ENCODE measurements at regions not wholly inside any gene's neighbourhood (a gene's known extent, or its start where the extent isn't known, plus 50 kb on each side); places are given as distances from the start of the nearest gene placed in this dataset.

DNA sequence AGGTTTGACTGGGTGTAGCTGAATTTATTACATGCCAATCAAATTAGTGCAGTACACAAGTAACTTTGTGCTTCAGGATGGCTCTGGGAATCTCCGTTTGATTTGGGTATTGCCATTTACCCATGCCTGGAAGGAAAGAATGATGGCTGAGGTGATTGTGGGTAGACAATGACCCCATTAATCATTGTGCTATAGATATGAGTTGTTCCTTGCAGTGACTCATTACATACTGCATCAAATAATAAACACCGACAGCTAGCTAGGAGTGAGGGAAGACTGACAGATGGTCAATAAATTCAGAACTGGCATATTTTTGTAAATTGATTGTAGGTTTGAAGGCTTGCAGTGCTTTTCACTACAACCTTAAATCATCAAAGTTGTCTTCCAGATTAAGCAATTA lies 1069.5 kb downstream of the DIAPH3 start:
- no peak overlapping the region for H3K4me3 ChIP-seq (ENCODE audit: insufficient read length, low read depth)
- H3K9me3 ChIP-seq (ENCODE audit: insufficient read depth, low read length): no peaks in the 10 kb centered on the region
- H3K27me3 ChIP-seq (ENCODE audit: insufficient read depth, insufficient read length): no peaks in the 10 kb centered on the region
- H3K4me1 ChIP-seq (ENCODE audit: insufficient read depth, insufficient read length): no peaks in the 10 kb centered on the region
- H3K36me3 ChIP-seq (ENCODE audit: insufficient read depth, insufficient read length, low read length): no peaks in the 10 kb centered on the region
- no peak overlapping the region for H3K9ac ChIP-seq (ENCODE audit: insufficient read length, low read depth)
- no peak for DNase-seq (ENCODE audit: low read depth, low spot score)
- TF ChIP-seq YY1 (IDR thresholded peaks at IDR 0.05; ENCODE audit: insufficient read depth, insufficient read length) (no peak), ZNF274 (IDR thresholded peaks at IDR 0.05; ENCODE audit: low read depth, low read length) (no peak), SUZ12 (IDR thresholded peaks at IDR 0.05; ENCODE audit: extremely low read depth, insufficient read depth, insufficient read length) (no peak)

DNA sequence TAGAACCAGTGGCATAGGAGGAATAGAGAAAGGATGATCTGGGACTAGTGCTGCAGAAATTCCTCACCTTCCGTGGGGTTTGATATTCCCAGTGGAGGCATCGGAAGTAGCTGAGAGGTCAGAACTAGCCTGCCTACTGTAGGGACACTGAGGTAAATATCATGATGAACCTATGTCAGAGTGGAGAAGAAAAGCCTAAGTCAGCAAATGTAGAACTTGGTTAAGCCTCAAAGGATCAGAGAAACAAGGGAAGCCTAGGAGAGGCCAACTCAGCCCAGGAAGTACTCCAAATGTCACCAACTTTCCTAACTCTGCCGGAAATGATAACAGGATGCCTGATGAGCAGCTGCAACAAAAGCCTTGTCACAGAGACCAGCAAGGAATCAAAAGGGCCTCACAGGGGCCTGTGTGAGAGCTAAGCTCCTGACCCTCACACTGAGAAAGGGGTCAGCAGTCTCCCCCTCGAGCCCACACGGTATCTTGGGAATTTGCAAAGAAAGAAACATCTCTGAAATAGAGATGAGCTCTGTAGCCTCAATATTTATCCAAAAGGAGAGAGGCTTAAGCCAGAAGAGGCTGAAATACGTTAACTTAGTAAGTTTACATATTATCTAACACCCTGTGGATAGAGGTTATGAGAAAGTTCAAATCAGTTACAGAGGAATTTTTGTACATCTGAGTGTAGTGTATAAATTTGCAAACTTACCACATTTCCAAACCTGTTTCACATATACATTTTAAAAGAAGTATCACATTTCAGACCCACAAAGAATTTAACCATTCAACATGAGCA lies 1064.3 kb downstream of the DIAPH3 start:
- TF ChIP-seq SUZ12 (IDR thresholded peaks at IDR 0.05; ENCODE audit: extremely low read depth, insufficient read depth, insufficient read length) (no peak), YY1 (IDR thresholded peaks at IDR 0.05; ENCODE audit: insufficient read depth, insufficient read length) (no peak), ZNF274 (IDR thresholded peaks at IDR 0.05; ENCODE audit: low read depth, low read length) (no peak)
- no peak overlapping the region for H3K9ac ChIP-seq (ENCODE audit: insufficient read length, low read depth)
- no peak for DNase-seq (ENCODE audit: low read depth, low spot score)

GRCh38 chr13:59103004-59103768 lies 1060.5 kb downstream of the DIAPH3 start:
- no peaks in the 10 kb centered on the region for H3K4me1 ChIP-seq (ENCODE audit: insufficient read depth, insufficient read length)
- no peak overlapping the region for H3K4me3 ChIP-seq (ENCODE audit: insufficient read length, low read depth)
- no peaks in the 10 kb centered on the region for H3K27me3 ChIP-seq (ENCODE audit: insufficient read depth, insufficient read length)
- no peaks in the 10 kb centered on the region for H3K36me3 ChIP-seq (ENCODE audit: insufficient read depth, insufficient read length, low read length)
- no peak for DNase-seq (ENCODE audit: low read depth, low spot score)
- no peak for TF ChIP-seq ZNF274 (IDR thresholded peaks at IDR 0.05; ENCODE audit: low read depth, low read length)
- no peak for TF ChIP-seq YY1 (IDR thresholded peaks at IDR 0.05; ENCODE audit: insufficient read depth, insufficient read length)
- no peak for TF ChIP-seq SUZ12 (IDR thresholded peaks at IDR 0.05; ENCODE audit: extremely low read depth, insufficient read depth, insufficient read length)
- H3K9me3 ChIP-seq (ENCODE audit: insufficient read depth, low read length): no peaks in the 10 kb centered on the region
- H3K9ac ChIP-seq (ENCODE audit: insufficient read length, low read depth): no peak overlapping the region

More for the DNA sequence above, 1064.3 kb downstream of the DIAPH3 start:
- no peaks in the 10 kb centered on the region for H3K27me3 ChIP-seq (ENCODE audit: insufficient read depth, insufficient read length)
- H3K9me3 ChIP-seq (ENCODE audit: insufficient read depth, low read length): no peaks in the 10 kb centered on the region
- no peaks in the 10 kb centered on the region for H3K36me3 ChIP-seq (ENCODE audit: insufficient read depth, insufficient read length, low read length)
- no peak overlapping the region for H3K4me3 ChIP-seq (ENCODE audit: insufficient read length, low read depth)
- no peaks in the 10 kb centered on the region for H3K4me1 ChIP-seq (ENCODE audit: insufficient read depth, insufficient read length)

GRCh38 chr13:59111751-59112171 lies 1052.0 kb downstream of the DIAPH3 start:
- TF ChIP-seq YY1 (IDR thresholded peaks at IDR 0.05; ENCODE audit: insufficient read depth, insufficient read length) (no peak), ZNF274 (IDR thresholded peaks at IDR 0.05; ENCODE audit: low read depth, low read length) (no peak), SUZ12 (IDR thresholded peaks at IDR 0.05; ENCODE audit: extremely low read depth, insufficient read depth, insufficient read length) (no peak)
- no peaks in the 10 kb centered on the region for H3K36me3 ChIP-seq (ENCODE audit: insufficient read depth, insufficient read length, low read length)
- no peak overlapping the region for H3K9ac ChIP-seq (ENCODE audit: insufficient read length, low read depth)
- no peak overlapping the region for H3K4me3 ChIP-seq (ENCODE audit: insufficient read length, low read depth)
- no peaks in the 10 kb centered on the region for H3K27me3 ChIP-seq (ENCODE audit: insufficient read depth, insufficient read length)
- H3K4me1 ChIP-seq (ENCODE audit: insufficient read depth, insufficient read length): no peaks in the 10 kb centered on the region
- H3K9me3 ChIP-seq (ENCODE audit: insufficient read depth, low read length): no peaks in the 10 kb centered on the region
- no peak for DNase-seq (ENCODE audit: low read depth, low spot score)

DNA sequence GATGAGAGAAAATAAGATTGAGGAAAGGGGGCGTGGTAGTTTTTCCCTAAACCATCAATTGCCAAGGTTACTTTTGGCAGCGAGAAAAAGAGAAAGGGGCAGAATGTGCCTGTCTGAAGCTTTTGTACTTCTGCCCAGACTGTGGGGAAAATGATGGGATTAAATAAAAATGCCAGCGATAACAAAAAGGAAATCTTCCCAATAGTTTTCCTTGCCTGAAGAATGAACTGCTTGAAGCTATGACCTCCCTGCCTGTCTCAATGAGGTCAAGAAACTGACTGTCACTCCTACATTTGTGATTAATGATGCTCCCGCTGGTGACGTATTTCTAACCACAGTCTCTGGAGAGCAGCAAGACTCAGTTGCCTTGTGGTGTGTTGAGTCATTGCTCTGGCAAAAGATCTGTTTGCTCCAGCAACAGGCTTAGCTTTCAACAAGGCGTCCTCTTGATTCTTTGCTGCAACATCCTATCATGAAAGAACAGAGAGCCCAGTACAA lies 1051.5 kb downstream of the DIAPH3 start:
- no peaks in the 10 kb centered on the region for H3K36me3 ChIP-seq (ENCODE audit: insufficient read depth, insufficient read length, low read length)
- no peak overlapping the region for H3K9ac ChIP-seq (ENCODE audit: insufficient read length, low read depth)
- no peaks in the 10 kb centered on the region for H3K4me1 ChIP-seq (ENCODE audit: insufficient read depth, insufficient read length)
- H3K27me3 ChIP-seq (ENCODE audit: insufficient read depth, insufficient read length): no peaks in the 10 kb centered on the region
- DNase-seq (ENCODE audit: low read depth, low spot score): no peak
- H3K4me3 ChIP-seq (ENCODE audit: insufficient read length, low read depth): no peak overlapping the region
- TF ChIP-seq SUZ12 (IDR thresholded peaks at IDR 0.05; ENCODE audit: extremely low read depth, insufficient read depth, insufficient read length): no peak
- no peak for TF ChIP-seq ZNF274 (IDR thresholded peaks at IDR 0.05; ENCODE audit: low read depth, low read length)
- no peak for TF ChIP-seq YY1 (IDR thresholded peaks at IDR 0.05; ENCODE audit: insufficient read depth, insufficient read length)
- H3K9me3 ChIP-seq (ENCODE audit: insufficient read depth, low read length): no peaks in the 10 kb centered on the region

- TF ChIP-seq SUZ12 (IDR thresholded peaks at IDR 0.05; ENCODE audit: extremely low read depth, insufficient read depth, insufficient read length): no peak
- TF ChIP-seq YY1 (IDR thresholded peaks at IDR 0.05; ENCODE audit: insufficient read depth, insufficient read length): no peak
- TF ChIP-seq ZNF274 (IDR thresholded peaks at IDR 0.05; ENCODE audit: low read depth, low read length): no peak
- Histone ChIP-seq H3K4me3 (ENCODE audit: insufficient read length, low read depth) (no peak overlapping the region), H3K9ac (ENCODE audit: insufficient read length, low read depth) (no peak overlapping the region), H3K9me3 (ENCODE audit: insufficient read depth, low read length) (no peaks in the 10 kb centered on the region), H3K4me1 (ENCODE audit: insufficient read depth, insufficient read length) (no peaks in the 10 kb centered on the region), H3K27me3 (ENCODE audit: insufficient read depth, insufficient read length) (no peaks in the 10 kb centered on the region), H3K36me3 (ENCODE audit: insufficient read depth, insufficient read length, low read length) (no peaks in the 10 kb centered on the region)
- no peak for DNase-seq (ENCODE audit: low read depth, low spot score)
Measured at GRCh38 chr13:59119475-59119874, 1044.3 kb downstream of the DIAPH3 start.

DNA sequence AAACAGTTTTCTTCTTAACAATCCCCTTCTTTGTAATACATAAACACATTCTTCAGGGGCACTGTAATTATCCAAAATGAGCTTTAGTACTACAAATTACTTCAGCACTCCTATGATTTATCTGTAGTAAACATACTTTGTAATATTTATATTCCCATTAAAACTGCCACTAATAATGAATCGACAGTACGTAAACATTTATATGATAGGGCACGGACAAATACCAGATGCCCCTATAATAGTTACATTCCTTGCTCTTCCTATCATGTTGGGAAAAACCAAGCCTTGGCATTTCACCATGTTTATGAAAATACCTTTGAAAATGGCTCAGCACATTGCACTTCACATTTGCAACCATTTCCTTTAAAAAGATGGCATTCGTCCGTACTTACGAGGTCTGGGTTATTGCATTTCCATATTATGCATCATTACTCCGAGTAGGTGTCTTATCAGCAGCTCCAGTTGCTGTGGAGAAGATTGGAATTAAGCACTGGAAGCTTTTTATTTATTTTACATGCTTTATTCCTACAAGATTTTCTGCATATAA lies 1043.4 kb downstream of the DIAPH3 start:
- DNase-seq (ENCODE audit: low read depth, low spot score): no peak
- no peak overlapping the region for H3K9ac ChIP-seq (ENCODE audit: insufficient read length, low read depth)
- H3K36me3 ChIP-seq (ENCODE audit: insufficient read depth, insufficient read length, low read length): no peaks in the 10 kb centered on the region
- H3K9me3 ChIP-seq (ENCODE audit: insufficient read depth, low read length): no peaks in the 10 kb centered on the region
- no peaks in the 10 kb centered on the region for H3K4me1 ChIP-seq (ENCODE audit: insufficient read depth, insufficient read length)
- H3K4me3 ChIP-seq (ENCODE audit: insufficient read length, low read depth): no peak overlapping the region
- no peak for TF ChIP-seq YY1 (IDR thresholded peaks at IDR 0.05; ENCODE audit: insufficient read depth, insufficient read length)
- TF ChIP-seq ZNF274 (IDR thresholded peaks at IDR 0.05; ENCODE audit: low read depth, low read length): no peak
- TF ChIP-seq SUZ12 (IDR thresholded peaks at IDR 0.05; ENCODE audit: extremely low read depth, insufficient read depth, insufficient read length): no peak
- no peaks in the 10 kb centered on the region for H3K27me3 ChIP-seq (ENCODE audit: insufficient read depth, insufficient read length)

Measured in NT2/D1 (cell line).